Epithelial cell of proximal tubule (primary cell): ENCODE measurements at regions not wholly inside any gene's neighbourhood (a gene's known extent, or its start where the extent isn't known, plus 50 kb on each side); places are given as distances from the start of the nearest gene placed in this dataset.
A peak's percentile ranks its signal among the peaks of the same experiment; 100 is the strongest.

ENCODE experiments used
- DNase-seq: peaks from one replicate; pipeline ENCODE4 v3.0.0-alpha.2; 2011; ENCODE audit warnings: low read depth
- H3K4me3 ChIP-seq: 2 replicates; pipeline ENCODE4 v1.5.1; 2011; ENCODE audit warnings: low read depth, mild to moderate bottlenecking, low read length
- TF ChIP-seq, protein P1 (sequence below): conservative IDR thresholded peaks from 2 replicates; pipeline ENCODE4 v1.5.1; 2012; ENCODE audit warnings: low read depth, mild to moderate bottlenecking, low read length

DNA sequence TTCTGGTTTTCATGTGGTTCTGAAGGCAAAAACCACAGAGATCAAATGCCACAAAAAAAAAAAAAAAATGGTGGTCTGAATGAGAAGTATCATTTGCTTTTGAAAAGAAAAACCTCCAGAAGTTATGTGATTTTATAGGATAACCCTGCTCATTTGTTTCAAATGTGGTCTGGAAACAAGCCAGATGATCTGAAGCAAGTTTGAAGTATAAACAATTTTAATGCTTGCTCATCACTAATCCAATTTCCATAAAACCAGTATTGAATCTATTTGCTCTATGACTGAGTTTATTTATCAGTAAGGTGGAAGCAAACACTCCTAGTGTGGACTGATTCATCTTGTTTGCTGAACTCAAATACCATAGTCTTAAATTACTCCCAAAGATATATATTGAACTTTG is 407.3 kb upstream of the FLRT2 start:
- H3K4me3 ChIP-seq, result no peak overlapping the region
- TF ChIP-seq, protein P1, sequence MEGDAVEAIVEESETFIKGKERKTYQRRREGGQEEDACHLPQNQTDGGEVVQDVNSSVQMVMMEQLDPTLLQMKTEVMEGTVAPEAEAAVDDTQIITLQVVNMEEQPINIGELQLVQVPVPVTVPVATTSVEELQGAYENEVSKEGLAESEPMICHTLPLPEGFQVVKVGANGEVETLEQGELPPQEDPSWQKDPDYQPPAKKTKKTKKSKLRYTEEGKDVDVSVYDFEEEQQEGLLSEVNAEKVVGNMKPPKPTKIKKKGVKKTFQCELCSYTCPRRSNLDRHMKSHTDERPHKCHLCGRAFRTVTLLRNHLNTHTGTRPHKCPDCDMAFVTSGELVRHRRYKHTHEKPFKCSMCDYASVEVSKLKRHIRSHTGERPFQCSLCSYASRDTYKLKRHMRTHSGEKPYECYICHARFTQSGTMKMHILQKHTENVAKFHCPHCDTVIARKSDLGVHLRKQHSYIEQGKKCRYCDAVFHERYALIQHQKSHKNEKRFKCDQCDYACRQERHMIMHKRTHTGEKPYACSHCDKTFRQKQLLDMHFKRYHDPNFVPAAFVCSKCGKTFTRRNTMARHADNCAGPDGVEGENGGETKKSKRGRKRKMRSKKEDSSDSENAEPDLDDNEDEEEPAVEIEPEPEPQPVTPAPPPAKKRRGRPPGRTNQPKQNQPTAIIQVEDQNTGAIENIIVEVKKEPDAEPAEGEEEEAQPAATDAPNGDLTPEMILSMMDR, result no peak
- DNase-seq, result no peak

DNA sequence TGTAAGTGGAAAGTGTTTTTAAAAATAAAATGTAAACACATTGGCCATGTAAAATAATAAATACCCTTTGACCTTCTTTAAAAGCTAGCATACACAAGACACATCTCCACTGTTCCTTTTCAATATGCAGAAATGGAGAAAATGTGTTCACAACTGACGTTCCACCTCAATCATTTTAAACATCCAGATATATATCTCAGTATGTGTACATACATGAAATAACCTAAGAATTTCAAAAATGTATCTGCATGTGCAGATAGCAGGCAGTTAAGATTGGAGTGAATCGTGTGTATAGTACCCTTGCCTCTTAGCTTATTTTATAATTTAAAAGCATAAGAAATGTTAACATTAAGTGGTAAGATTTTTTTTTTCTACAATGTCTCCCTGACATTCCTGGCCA is 406.2 kb upstream of the FLRT2 start:
- DNase-seq, result no peak
- TF ChIP-seq, protein P1, result no peak
- H3K4me3 ChIP-seq, result no peak overlapping the region

DNA sequence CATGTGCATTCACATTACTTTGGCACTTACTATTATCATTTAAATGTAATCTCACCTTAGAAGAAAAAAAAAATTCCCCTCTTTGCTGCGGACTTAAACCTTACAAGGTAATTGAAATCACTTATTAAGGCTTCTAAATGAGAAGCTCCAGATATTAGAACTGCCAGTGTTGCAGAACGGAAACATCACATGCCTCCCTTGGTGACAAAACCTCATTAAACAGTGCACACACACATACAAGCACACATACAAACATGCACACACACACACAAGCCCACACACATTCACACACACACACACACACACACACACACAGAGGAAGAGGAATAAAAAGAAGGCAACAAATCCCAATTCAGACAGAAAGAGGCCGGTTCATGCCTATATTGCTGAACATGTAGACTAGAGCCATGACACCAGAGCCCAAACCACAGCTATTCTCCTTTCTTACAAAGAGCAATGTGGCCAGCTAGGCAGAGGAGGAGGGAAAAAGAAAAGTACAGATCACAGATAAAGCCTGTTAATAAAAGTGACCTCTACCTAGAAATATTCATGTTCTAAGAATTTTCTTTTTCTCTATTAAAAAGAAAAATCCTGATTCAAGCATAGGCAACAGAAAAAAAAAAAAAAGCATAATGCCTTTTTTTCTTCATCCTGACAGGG is 405.2 kb upstream of the FLRT2 start:
- TF ChIP-seq, protein P1, result no peak
- DNase-seq, result no peak
- no peak overlapping the region for H3K4me3 ChIP-seq

DNA sequence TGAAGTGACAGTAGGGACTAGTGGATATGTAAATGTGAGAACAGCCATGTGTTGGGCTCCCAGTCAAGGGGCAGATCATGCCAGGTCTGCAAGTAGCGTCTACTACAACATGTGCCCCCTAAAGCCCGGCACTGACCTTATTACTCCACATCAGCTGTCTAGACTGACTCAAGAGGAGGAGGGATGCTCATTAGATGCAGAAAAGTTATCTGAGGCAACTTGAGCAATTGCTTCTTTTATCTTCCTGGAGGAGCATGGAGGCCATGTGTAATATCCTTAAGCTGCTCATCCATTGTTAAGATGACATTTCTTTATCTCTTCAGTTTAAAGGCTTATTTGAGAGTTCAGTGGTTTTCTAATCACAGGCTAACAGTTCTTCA is 404.7 kb upstream of the FLRT2 start:
- no peak for DNase-seq
- no peak overlapping the region for H3K4me3 ChIP-seq
- TF ChIP-seq, protein P1, result no peak

DNA sequence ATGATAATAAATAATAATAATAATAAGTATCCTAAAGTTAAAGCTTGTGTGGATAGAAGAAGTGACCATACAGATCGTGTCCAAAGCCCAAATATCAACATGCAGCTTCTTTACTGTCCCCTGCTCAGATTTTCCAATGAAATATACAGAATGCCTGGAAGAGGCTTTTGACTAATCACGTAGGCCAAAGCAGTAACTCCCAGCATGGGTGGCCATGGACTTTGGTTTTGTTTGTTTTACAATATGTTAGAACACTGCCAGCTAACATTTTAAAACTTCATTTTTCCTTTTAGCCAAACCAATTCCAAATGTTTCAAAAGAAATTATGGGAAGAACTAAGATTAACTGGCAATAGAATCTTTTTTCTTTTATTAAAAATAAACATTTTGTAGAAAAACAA is 400.0 kb upstream of the FLRT2 start:
- TF ChIP-seq, protein P1, result no peak
- DNase-seq, result no peak
- H3K4me3 ChIP-seq, result no peak overlapping the region

DNA sequence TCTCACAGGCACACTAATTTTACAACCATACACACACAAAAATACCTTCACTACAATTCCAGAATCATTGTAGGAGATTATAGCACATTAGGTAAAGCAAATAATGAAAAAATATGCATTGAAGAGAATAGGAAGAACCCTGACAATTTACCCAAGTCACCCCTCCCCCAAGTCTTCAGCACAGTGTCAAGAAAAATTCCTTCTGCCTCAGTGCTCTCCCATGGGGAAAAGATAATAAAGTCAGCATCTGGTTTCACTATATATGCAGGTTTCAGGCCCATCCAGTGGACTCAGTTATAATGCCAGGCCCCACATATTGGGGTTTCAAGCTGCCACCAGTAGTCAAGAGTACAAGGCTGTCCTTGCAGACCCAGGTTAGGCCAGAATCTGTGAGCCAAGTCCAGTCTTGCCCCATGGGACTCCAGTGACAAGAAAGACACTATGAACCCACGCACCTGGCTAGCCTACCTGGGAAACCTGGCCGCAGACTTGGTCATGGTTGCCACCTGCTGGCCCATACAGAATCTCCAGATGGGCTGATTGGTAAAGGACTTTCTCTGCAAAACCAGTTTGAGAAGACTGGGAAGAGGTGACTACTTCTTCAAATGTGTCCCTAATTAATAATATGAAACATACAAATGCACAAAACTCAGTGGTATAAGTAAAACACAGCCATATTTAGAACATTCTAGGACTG is 398.6 kb upstream of the FLRT2 start:
- no peak for DNase-seq
- no peak overlapping the region for H3K4me3 ChIP-seq
- TF ChIP-seq, protein P1, result peak; percentile 59

DNA sequence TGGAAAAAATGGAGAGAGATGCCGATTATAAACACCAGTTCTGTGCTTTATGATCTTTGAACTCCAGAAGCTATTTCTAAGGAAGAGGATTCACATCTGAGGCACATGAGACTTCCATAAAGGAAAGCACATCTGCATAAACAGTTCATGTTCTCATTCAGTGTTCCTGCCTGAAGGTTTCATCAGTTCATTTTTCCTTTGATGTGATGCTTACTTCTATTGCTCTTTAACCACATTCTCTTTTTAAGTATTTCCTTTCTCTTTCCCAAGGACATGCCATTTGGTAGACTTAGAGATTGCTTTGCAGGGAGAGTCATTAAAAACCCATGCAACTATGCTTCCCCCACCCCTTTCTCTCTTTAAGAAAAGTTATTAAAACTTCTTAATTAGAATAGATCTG is 387.0 kb upstream of the FLRT2 start:
- TF ChIP-seq, protein P1, result no peak
- no peak overlapping the region for H3K4me3 ChIP-seq
- no peak for DNase-seq
